ENCODE measurements at regions not wholly inside any gene's neighbourhood (a gene's known extent, or its start where the extent isn't known, plus 50 kb on each side); places are given as distances from the start of the nearest gene placed in this dataset.
A peak's percentile ranks its signal among the peaks of the same experiment; 100 is the strongest.

DNA sequence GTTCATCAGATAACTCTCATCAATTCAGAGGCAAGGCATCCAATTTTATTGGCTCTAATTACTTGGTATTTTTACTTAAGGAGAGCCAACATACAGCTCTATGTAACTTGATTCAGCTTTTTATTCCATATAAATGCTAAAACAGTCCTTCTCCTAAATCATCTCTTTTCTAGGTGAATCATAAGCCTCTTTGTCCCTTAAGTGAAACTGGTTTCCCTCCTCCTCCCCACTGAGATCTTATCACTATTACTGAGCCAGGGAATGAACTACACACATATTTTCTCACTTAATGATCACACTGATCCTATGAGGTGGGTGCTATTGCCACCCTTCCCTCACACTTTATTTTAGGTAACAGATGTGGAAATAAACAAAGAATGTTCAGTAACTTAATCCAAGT, 1143.8 kb downstream of the MAT2B start:
- DNase-seq = no peak

DNA sequence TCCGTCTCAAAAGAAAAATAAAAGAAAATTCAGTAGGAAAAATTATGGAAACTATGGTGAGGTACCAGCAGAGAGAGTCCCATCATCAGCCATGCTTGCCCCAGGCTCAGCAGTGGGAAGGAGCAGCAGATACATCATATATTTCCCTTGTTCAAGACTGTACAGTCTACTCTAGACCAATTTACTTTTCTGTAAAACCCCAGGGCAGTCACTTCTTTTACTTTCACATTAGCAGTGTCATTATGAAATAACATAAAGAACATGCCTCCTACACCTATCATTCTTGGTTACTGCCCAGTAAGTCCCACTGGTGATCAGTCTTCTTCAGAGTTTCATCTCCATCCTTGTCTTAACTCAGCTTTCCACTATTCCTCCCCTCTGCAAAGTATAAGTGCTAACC, 1145.0 kb downstream of the MAT2B start:
- DNase-seq = no peak

DNA sequence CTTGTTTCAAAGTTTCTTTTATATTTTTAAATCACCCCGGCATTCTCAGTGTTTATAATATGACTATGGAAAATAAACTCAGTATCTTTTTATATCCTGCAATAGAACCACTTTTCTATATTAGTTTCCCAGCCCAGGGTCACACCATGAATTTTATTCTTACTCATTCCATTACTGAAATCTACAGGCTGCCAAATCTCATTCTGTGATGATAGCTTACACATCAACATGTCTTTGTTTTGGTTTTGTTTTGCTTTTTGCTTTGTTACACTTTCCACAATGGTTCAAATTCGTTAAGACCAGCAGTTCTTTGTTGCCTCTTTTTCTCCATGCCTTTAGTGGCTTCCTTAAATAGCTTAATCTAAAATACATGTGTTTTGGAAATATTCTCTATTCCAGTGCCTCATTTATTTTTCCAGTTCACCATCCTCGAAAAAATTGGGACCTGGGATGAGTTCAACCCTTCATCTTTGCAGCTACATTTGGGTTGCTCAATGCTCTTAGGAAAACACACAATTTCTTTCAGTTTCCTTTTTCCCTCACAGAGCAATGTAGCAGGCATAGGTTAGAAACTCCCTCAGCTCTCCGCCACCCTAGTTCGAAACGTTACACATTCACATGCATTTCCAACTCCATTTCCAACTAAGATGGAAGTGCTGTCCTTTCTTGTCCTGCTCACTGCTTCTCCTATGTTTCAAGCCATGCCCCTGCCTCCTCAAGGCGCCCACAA, 1146.3 kb downstream of the MAT2B start:
- no peak for DNase-seq

DNA sequence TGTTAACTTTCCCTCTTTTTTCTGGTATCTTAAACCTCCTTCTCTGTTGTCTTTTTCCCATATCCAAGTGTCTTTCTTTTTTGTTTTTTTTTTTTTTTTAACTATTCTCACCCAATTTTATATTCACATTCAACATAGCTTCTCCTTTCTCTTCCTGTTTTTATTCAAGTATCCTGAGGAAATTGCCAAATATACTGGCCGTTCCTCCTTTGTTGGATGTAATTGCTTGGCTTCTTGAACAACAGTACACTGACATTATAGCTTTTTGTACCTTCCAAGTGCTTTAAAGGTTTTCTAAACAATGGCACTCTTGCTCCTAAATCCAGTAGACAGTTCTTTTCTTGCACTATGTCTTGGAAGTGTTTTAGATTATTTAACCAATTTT, 1146.8 kb downstream of the MAT2B start:
- DNase-seq = no peak

DNA sequence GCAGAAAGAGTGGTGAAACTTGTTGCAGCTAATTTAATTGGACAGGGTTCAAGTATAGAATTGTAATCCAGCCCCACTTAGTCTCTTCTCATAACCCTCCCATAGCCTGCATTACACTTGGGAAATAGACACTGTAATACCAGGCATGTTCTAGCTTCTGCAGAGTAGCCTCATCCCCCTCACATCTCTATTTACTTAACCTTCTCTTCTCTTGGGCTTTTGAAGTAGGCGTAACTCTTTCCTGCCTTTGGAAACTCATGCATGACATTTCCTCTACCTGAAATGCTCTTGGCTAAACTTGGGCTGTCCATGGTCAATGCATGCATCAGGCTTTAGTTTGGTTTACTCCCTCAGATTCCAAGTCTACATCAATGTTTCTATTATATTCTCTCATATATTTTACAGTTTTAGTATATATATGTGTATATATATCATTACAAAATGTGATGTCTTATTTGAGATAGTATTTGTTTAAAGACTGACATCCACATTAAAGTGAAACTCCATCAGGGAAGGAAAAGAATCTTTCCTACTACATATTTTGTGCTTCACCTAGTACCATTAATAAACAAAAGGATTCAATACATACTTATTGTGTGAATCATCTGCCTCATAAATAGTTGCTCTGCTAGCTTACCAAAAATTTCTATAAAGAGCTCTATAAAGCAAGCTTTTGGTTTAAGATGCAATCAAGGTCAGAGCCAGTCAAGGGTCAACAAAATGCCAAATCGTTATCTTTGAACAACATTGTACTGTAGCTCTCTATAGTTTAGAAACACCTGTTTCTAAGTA, 1158.0 kb downstream of the MAT2B start:
- DNase-seq = no peak

DNA sequence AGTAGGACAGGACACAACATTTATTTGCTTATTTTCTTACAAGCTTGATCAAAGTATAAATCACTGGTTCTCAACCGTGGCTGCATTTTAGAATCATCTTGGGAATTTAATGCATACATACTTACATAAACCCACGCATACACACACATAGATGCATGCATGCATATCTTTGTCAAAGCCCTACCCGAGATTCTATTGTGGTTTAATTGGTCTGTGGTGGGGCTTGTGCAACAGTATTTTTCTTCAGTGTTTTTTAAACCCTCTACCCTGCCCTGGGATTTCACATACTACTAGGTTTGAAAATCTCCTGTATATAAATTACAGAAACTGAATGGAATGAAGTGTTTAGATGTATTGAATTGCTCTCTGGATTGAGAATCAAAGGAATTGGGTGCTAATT, 1166.2 kb downstream of the MAT2B start:
- DNase-seq = no peak

DNA sequence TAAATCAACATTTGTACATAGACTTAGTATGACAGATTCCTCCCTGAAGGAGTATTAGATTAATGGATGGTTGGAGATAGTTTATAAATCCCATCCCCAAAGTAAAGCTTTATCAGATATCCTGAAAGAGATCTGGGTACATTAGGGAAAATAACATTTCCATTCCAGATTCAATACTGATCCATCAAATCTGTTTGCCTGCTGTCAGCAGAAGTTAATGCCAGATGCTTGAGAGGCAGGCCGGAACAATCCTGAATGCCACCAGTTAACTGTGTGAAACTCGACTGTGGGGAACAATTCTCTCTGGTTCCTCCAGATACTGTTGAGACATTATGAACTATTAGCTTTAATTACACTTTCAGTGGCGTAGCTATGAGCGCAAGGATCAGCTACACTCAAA, 1166.8 kb downstream of the MAT2B start:
- DNase-seq = peak in 1 of 2 experiments; percentile 11

DNA sequence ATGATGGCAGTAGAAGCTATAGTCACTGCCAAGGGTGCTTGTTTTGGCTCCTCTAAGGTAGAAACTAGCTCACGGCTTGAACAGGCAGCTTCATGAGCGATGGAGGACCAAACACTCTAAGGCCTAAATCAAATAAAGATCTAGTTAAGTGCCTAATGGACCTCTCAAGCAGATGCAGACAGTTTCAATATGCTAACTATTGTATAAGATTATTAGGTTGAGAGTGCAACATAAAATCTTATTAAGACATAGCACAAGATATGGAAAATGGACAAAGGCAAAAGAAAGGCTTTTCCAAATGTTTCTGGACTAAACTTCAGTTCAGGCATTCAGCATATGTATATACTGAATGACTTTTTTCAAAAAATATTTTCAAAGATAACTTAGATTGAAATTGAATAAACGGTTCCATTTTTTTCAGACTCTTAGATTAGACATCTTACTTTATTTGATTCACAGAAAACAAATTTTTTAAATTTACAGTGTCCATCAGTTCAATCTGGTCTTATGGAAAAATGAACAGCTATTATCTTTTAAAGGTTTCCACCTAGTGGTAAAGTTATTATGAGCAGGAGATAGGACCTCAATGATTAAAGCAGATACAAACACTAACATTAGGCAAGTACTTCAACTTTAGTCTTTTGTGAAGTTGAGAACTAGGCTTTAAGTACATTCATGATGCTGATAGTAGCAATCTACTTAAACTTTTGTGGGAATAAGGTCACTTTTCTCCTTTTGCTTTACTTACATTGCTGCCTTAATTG, 1167.7 kb downstream of the MAT2B start:
- DNase-seq = no peak

DNA sequence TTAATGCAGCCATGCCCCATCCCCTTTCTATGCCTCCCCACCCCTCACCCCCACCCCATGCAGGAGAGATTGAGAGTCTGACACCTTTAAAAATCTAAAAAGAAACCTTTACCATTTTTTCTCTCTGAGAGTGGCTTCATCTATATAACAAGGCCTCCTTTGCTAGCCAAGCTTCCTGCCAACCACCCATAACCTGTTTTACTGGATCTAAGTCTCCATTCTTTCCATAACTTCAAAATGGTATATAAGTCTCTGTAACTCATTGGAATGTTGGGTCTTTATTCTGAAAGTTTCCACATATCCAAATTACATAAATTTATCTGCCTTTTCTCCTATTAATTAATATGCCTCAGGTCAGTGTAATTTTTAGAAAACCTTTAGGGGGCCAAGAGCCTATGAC, 1174.0 kb downstream of the MAT2B start:
- DNase-seq = no peak

DNA sequence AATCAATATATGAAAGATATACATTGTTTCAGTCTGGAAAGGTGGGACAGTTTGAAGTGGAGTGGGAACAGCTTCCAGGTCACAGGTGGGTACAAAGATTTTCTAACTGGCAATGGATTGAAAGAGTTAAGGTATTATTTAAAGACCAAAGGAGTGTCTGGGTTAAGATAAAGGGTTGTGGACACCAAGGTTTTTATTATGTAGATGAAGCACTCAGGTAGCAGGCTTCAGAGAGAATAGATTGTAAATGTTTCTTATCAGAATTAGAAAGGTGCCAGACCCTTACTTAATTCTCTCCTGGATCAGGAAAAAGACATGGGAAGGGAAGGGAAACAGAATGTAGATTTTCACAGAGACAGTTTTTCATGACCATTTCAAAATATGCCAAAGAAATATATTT, 1174.8 kb downstream of the MAT2B start:
- DNase-seq = no peak

DNA sequence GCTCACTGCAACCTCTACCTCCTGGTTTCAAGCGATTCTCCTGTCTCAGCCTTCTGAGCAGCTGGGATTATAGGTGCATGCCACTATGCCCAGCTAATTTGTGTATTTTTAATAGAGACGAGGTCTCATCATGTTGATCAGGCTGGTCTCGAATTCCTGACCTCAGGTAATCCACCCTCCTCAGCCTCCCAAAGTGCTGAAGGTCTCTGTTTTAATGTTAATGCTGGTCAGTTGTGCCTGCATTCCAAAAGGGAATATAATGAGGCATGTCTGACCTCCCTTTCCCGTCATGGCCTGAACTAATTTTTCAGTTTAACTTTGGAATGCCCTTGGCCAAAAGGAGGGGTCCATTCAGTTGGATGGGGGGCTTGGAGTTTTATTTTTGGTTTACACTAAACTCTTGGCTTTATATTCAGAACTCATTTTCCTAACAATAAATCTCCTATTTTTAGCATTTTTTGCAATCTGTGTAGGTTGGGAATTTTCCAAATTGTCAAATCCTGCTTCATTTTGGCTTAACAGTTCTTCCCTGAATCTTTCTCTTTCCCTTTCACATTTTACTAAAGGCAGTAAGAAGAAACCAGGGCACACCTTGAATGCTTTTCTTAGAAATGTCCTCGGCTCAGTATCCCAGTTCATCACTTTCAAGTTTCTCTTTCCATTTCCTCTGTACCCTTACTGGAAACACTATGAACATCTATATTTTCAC, 1175.5 kb downstream of the MAT2B start:
- no peak for DNase-seq

DNA sequence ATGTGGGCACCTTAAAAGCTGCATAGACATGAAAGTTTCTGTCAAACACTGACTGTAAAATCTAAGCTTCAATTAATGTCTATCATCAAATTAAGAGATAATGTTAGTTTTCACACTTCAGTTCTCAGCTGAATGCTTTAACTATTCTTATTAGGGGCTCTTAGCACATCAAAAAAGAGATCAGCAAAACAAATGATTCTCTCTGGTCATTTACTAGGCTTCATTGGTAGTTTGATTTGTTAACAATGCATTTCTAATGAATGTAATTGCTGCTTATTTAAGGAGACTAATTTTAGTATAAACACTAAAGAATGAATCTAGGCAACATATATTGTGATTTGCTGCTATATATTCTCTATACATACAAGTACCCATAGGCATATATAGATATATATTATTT, 1182.0 kb downstream of the MAT2B start:
- no peak for DNase-seq

DNA sequence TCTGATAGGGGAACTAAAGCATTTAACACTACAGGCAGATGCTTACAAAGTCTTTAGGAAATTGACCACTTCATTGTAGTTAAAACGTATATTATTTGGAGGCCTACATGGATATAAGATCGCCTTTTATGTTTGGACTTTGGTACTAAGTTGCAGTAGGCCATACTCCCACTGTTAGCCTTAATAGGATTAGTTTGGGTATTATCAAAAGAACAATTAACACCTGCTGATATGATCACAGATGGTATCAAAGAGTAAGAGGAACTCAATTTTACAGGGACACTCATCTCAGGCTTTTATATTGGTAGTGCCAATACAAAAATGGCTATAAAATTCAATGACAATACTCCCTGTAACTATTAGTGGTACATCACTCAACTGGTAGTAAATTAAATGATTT, 1183.0 kb downstream of the MAT2B start:
- DNase-seq = no peak

DNA sequence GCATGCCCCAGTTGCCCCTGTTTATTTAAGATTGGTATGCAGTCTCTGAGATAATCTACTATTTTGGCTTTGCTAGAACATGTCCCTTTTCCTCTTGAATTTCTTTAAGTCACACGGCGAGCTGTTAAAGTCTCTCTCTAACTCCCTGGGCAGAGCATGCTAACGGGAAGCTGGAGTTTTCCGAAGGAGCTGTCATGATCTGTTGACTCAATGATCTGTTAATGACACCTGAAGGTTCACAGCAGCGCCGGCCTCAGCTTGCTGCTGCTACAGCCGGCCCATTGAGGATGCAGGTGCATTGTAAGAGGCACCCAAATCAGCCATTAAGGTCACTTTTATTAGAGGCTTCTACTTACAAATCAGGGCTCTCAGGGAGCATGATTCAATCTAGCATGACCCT, 1203.4 kb downstream of the MAT2B start:
- DNase-seq = no peak

DNA sequence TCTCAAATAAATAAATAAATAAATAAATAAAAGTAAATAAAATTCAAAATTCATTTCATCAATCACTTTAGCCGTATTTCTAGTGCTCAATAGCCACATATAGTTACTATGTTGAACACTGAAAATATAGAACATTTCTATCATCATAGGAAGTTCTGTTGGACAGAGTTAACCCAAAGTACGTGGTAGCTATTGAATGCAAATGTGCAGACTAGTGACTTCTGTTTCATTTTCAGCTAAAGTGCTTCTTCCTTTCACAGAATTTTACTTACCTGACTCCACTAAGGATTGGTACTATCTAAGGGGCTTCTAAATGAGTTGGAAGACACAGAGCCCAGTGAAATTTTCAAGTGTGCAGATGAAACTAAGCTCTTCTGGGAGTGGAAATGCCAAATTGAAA, 1208.3 kb downstream of the MAT2B start:
- no peak for DNase-seq

DNA sequence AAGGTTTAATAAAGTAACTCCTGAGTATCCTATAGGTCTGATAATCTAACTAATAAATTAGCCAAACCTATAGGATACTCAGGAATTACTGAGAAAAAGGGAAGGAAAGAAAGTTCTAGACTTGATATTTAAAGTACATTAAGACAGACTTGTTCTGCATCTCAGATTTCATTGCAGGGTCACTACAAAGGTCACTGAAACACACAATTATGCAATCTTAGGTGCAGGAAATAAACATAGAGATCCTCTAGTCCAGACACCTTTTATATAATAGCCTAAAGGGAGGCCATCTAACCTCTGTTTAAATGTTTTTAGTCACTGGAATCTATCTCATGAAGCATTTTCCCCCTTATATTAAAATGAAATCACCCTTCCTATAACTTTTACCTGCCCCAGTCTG, 1215.7 kb downstream of the MAT2B start:
- no peak for DNase-seq

DNA sequence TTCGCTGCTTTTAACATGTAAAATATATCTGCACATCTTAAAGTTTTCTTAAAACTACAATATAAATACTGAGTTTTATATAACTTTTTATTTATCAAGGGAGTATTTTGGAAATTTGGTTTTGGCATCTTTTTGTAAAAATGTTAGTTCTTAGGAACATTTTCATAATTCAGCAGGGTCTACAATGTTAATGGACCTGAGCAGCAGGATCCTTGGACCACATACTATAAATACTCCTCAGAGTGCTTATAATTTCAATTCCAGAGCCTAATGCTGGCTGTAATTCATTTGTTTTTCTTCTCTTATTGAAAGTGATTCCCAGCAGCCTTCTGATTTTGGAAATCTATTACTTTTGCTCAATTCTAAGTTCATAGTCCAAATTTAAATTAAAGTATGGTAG, 1216.2 kb downstream of the MAT2B start:
- DNase-seq = no peak

DNA sequence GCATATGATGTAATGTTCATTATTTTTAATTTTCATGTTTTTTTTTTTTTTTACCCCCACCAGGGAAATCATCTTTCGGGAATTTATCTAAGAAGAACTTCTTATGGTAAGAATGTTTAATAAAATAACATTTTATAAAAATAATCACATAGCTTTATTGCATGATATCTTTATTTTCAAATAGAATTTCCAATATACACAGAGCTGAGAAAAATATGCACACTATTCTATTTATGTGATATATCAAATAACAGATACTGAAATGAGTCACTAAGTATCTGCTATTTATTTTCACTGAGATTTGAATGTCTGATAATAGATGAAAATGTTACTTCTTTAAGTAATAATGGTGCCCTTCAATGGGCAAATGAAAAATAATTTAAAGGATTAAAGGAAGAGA, 1217.3 kb downstream of the MAT2B start:
- DNase-seq = no peak

DNA sequence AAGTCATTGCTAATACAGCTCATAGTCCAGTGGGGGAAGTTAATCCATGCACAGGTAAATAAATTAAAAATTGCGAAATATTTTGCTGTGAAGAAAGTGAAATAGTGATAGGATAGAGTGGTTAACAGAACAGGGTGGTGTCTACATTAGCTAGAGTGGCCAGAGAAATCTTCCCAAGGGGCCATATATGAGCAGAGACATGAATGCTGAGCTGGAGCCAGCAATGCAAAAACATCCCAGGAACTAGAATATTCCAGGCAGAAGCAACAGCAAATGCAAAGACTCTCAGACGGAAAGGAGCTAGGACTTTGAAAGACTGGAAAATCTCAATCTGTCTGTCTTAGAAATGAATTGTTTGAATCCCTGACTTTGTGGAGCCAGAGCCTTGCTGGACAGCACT, 1221.6 kb downstream of the MAT2B start:
- DNase-seq = no peak

DNA sequence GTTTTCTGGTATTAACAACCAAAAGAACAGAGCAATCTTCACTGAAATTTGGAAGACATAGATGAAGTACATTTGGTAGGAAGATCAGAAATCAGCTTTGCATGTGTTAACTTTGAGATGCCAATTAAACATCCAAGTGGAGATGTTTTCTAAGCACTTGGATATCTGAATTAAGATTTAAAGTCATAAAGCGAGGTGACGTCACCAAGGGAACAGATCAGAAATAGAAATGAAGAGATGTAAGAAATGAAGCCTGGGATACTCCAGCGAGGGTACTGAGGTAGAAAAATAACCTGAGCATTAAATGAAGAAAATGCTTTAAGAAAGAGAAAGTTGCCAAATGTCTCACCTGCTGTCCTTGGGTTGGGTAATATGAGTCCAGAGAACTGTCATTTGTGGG, 1223.3 kb downstream of the MAT2B start:
- DNase-seq = no peak

DNA sequence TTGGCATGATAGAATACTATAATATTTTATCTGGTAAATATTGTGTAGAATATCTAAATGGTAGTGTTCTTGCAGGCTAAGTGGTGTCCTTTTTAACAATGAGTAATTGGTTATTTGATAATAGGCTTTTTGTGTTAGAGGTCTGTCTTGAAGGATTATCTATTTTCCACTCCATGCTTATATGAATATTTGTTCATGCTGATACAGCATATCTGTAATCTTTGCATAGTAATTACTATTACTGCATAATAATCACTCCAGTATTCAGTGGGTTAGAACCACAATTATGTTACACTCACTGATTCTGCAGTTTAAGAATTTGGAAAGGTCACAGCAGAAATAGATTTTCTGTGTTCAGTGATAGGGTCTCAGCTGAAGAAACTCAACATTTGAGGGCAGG, 1229.9 kb downstream of the MAT2B start:
- DNase-seq = no peak

DNA sequence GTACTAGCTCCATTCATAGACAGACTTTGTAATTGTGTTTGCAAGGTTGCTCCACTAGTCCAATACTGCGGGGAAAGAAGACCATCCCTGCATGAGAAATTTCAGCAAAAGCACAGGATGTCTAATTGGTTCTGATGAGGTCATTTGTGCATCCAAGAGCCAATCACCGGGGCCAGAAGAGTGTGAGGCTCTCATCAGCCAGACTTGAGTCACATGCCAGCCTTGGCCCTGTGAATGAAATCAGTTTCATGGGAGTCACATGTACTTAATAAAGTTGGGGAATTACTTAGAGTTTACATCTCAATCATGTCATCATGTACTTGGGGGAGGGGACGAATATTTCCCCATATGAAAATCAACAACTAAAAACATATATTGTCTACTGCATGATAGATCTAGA, 1236.0 kb downstream of the MAT2B start:
- no peak for DNase-seq

DNA sequence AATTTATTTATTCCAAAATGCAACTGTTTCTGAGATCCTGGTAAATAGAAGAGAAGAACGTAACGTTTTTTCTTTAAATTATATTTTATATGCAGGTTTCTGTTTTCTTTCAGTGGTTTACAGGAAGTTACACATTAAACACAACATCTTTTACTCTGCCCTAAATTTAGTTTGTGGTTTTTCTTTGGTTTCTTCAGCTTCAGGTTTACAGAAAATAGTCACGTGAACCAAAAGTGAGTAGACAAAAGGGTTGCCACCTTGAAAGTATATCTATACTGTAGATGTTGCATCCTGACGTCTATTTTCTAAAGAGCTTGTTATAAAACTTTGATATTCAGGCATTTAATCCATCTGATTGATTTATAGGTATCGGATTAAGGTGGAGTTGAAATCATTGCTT, 1236.6 kb downstream of the MAT2B start:
- DNase-seq = no peak
